GM19468 (cell line): ENCODE measurements at regions not wholly inside any gene's neighbourhood (a gene's known extent, or its start where the extent isn't known, plus 50 kb on each side); places are given as distances from the start of the nearest gene placed in this dataset.
"Not testable (repeated sequence)": the region's sequence is repeated elsewhere in the genome, so short reads cannot be mapped to it uniquely, and the experiment has no call there.

Experiments
- ATAC-seq: cut with Tn5 transposase; IDR thresholded peaks from one replicate; pipeline ENCODE4 v1.9.1; 2021; ENCODE audit warnings: mild to moderate bottlenecking, moderate library complexity, moderate number of reproducible peaks; ENCODE audit not compliant: unreplicated experiment; ENCODE audit errors: extremely low read depth

GRCh38 chr2:111668274-111668616, 215.7 kb downstream of the ANAPC1 start:
- no peak for ATAC-seq

GRCh38 chr2:111668741-111669140, 215.3 kb downstream of the ANAPC1 start:
- no peak for ATAC-seq

DNA sequence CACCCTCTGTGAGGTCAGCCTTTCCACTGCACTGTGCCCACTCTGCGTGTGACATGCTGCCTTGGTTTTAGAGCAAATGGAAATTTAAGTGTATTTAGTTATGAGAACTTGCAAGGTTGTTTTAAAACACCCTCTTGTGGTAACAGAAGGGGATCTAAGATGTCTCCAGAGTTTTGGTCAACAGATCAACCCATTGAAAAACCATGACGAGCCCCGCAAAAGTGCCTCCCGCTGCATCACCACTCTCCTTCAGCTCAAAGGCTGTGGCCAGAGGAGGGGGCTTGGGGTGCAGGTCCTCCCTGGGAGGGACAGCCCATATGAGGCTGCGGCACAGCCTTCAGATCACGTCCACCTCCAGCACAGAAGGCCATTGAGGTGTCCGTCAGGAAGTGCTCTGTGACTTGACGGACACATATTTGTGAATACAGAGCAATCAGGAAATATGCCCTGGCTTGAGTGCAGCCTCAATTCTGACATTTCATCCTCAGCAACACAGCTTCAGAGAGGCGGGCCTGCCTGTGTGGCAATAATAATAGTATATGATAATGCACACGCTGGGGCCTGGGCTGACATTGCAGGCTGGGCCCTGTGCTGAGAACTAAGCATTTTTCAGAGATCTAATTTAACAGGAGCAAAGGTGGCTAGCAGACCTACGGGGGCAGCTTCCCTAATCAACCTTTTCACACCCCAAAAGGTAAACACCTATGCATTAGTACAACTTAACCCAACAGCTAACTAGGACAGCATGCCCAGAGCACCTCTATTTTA, 213.9 kb downstream of the ANAPC1 start:
- ATAC-seq = no peak

DNA sequence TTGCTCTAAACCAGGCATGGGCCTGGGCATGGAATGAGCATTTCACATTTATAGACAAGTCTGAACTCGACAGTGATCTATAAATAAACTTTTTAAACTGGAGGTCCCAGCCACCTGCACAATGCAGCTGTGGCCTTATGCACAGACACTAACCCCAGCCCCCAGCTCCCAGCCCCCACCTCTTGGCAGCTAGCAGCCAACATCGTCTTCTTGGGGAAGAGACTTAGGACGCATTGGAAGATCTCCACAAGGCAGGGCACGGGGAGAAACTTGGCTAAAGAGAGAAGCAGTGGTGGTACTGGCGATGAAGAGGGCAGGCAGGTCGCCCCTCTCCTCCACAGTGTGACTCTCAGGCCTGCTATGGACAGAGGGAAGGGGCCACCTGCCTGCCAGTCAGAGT, 213.2 kb downstream of the ANAPC1 start:
- ATAC-seq = no peak

DNA sequence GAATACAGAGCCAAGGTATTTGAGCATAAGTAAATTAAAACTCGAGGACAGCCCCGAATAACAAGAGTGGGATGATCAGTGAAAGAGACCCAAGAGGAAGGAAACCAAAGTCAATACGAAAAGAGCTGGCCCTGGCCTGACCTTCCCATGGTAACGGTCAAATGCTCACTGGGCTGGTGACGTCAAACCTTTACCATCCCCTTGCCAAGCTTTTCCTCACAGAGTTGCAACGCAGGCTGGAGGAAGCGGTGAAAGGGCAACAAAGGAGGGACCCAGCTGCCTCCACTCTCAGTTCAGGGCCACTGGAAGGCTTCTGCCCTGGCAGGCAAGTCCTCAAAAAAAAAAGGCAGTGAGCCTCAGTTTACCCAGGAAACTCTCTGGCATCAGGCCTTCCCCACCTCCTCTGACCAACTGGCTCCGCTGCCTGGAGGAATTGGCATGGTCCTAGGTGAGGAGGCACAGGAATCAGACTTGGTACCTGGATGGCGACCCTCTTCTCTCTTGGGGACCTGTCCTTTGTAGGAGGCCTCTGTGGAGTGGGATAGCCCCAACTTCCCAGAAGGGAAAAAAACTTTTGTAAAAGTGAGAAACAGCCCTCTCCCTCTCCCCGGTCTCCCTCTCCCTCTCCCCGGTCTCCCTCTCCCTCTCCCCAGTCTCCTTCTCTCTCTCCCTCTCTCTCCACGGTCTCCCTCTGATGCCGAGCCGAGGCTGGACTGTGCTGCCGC, 212.4 kb downstream of the ANAPC1 start:
- ATAC-seq = no peak

DNA sequence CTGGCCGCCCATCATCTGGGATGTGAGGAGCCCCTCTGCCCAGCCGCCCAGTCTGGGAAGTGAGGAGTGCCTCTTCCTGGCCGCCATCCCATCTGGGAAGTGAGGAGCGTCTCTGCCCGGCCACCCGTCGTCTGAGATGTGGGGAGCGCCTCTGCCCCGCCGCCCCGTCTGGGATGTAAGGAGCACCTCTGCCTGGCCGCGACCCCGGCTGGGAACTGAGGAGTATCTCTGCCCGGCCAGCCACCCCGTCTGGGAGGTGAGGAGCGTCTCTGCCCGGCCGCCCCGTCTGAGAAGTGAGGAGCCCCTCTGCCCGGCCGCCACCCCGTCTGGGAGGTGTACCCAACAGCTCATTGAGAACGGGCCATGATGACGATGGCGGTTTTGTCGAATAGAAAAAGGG, 211.4 kb downstream of the ANAPC1 start:
- ATAC-seq = not testable (repeated sequence)

- ATAC-seq = no peak
Observed at GRCh38 chr2:111673526-111673925, 210.5 kb downstream of the ANAPC1 start.

- ATAC-seq = no peak
Observed at GRCh38 chr2:111675419-111676194, 208.4 kb downstream of the ANAPC1 start.

- no peak for ATAC-seq
Observed at GRCh38 chr2:111676291-111676822, 207.6 kb downstream of the ANAPC1 start.

DNA sequence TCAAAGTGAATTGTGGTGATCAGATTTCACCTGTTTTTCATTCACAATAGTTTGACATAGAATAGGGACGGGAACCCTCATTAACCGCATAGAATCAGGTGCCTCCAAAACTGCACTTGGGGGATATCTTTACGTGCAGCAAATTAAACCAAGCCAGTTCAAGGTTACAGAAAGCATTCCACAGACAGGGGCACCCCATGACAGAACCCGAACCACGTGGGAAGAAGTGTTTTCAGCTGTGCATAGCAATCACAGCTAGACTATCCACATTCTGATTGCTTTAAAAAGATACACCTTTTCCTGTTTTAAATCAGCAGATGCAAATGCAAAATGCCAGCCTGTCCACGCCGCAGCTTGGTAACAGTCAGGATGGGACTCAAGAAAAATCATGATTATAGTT, 205.8 kb downstream of the ANAPC1 start:
- ATAC-seq = no peak

GRCh38 chr2:111678651-111679050, 205.3 kb downstream of the ANAPC1 start:
- no peak for ATAC-seq

DNA sequence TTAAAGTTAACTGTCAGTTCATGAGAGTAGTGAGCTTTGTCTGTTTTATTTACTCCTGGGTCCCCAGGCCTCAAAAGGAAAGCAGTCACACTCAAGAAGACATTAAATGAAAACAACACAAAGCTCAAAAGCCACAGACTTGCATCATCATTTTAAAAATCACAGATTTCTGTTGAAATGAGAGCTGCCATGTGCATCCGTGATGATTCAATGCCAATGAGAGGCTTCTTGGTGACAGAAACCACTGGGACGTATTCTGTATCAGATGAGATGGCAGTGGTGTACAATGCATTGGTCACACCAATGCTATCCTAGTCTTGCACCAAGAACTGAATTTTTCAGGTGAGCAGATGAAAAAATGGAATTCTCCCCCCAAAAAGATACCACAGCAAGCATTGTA, 204.8 kb downstream of the ANAPC1 start:
- no peak for ATAC-seq

- ATAC-seq = no peak
Observed at GRCh38 chr2:111684611-111685010, 199.4 kb downstream of the ANAPC1 start.

GRCh38 chr2:111685342-111685741, 198.7 kb downstream of the ANAPC1 start:
- no peak for ATAC-seq

DNA sequence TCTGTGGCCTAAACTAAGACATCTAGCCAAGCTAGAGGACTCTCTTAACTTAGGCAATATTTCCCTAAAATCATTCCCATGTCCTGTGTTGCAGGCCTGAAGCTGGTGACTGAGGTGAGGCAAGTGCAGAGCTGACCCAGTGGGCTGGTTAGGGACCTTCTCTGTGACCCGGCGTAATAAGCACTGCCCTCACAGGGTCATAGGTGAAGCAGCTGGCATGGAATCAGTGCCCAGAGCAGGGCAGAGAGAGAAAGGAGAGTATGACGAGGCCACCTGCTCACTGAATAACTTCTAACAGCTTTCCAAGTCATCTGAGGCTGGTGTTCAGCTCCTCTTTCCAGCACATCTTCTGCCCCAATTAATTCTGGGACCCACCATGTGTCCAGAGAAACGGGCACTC, 197.0 kb downstream of the ANAPC1 start:
- no peak for ATAC-seq

DNA sequence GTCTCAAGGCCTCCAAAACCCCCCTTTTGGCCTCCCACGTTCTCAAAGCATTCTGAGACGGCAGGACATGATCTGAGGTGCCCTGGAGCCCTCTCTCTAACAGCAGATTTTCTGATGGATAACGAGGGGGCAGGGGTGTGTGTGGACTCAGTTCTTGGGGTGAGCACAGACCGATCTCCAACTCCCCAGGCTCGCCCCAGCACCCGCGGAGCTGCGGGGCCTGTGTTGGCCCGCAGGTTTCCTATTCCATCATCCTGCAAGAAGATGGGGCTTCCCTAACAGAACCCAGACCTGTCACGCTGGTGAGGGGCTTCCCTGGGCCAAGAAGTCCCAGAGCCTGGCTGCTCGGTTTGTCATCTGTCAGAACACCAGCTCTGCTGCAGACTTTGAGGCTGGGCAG, 196.1 kb downstream of the ANAPC1 start:
- ATAC-seq = no peak

DNA sequence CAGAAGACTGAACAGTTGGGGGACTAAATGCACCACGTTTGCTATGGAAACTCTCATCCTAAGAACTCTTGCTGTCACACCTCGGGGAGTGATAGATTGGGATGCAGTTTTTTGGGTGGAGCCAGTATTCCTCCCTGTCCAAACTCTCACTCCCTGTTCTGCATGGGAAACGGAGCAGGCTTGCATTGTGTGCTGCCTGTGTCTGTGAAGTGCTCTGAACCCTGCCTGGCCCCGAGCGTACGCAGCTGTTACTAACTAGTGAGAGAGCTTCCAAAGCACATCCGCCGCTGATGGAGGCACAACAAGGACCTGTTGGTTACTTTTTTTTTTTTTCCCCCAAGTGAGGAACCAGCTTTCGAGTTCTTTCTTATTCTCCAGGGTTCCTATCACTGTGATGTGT, 195.5 kb downstream of the ANAPC1 start:
- no peak for ATAC-seq

DNA sequence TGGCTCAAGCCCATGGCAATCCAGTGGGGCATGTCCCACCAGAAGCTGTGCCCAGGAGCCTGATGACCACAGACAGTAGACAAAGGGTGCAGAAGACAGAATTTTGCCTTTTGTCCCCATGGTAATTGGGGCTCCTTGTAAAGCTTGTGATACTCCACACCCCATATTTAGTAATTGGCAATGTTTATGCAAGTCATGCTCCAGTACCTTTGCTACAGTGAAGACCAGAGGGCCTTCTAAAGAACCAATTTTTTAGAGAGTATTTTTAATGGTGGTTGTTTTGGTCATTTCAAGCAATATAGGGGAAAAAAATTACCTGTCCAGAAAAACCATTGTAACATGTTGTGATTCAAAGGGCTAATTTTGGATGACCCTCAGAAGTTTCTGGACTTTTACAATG, 194.8 kb downstream of the ANAPC1 start:
- ATAC-seq = no peak

GRCh38 chr2:111689941-111690340, 194.1 kb downstream of the ANAPC1 start:
- ATAC-seq = no peak

- ATAC-seq = no peak
Observed at GRCh38 chr2:111691164-111691875, 192.7 kb downstream of the ANAPC1 start.
